ENCODE measurements at regions not wholly inside any gene's neighbourhood (a gene's known extent, or its start where the extent isn't known, plus 50 kb on each side); places are given as distances from the start of the nearest gene placed in this dataset.

DNA sequence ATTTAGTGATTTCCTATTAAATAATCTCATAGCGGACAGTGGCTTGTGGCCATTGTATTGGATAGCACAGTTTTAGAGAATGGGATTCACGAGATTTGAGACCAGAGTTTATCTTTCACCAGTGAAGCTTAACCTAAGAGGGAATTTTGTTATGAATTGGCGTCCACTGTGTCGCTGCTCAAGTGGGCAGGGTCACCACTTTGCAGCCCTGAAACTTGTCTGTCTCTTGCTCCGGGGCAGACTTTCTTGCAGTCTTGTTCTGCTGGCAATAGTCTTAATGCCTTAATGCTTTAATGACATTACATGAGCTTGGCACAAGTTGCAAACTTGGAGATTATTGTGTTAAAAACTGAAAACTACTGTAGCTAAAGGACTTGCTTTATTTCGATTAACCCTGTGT is 72.8 kb upstream of the PPM1H start:
- Histone ChIP-seq H3K14ac (ENCODE audit: low read length) (no peak overlapping the region), H3K4ac (ENCODE audit: low read length) (no peak overlapping the region), H3K4me2 (ENCODE audit: insufficient read depth, low read length, poor library complexity, severe bottlenecking) (no peak overlapping the region), H2BK12ac (ENCODE audit: low read length) (no peak overlapping the region), H2AFZ (ENCODE audit: low read length) (no peak overlapping the region), H3K9me3 (replicated peaks in 1 of 2; ENCODE audit: control insufficient read depth in 2 of 2, insufficient read depth in 1 of 2, low read depth in 1 of 2, low read length in 2 of 2) (no peaks in the 10 kb centered on the region), H3K23ac (ENCODE audit: low read depth, low read length, poor library complexity) (no peak overlapping the region), H3K4me1 (ENCODE audit: control insufficient read depth in 2 of 2, insufficient read depth in 1 of 2, low read depth in 1 of 2, low read length in 2 of 2) (no peaks in the 10 kb centered on the region), H2BK15ac (ENCODE audit: low read length) (no peak overlapping the region), H2BK5ac (ENCODE audit: low read length) (no peak overlapping the region), H4K8ac (ENCODE audit: low read depth, low read length) (no peak overlapping the region), H4K91ac (ENCODE audit: low read depth, low read length, poor library complexity) (no peak overlapping the region), H3K4me3 (ENCODE audit: low read length in 2 of 2) (no peak overlapping the region), H3K36me3 (replicated peaks in 1 of 2; ENCODE audit: control insufficient read depth in 2 of 2, insufficient read depth in 2 of 2, low read length in 2 of 2) (no peaks in the 10 kb centered on the region), H3K27ac (replicated peaks; ENCODE audit: low read length) (no peak overlapping the region), H2BK120ac (ENCODE audit: low read depth, low read length) (no peak overlapping the region), H2AK5ac (ENCODE audit: low read depth, low read length) (no peak overlapping the region), H3K18ac (ENCODE audit: low read length) (no peak overlapping the region), H3K9ac (ENCODE audit: low read depth, low read length, poor library complexity) (no peak overlapping the region), H3K79me1 (ENCODE audit: low read depth, low read length) (peaks cover 3% of the 10 kb centered on the region), H3K27me3 (ENCODE audit: control insufficient read depth in 3 of 3, insufficient read depth in 3 of 3, low read depth in 1 of 3, low read length in 3 of 3) (no peaks in the 10 kb centered on the region)
- DNase-seq (ENCODE audit: low spot score) = no peak
- whole genome bisulfite sequencing, 2 donors (ENCODE audit: extremely low coverage in 2 of 2, insufficient read length in 2 of 2, insufficient replicate concordance in 1 of 2) = no CpG with 5 or more reads among the region's 6 CpGs

DNA sequence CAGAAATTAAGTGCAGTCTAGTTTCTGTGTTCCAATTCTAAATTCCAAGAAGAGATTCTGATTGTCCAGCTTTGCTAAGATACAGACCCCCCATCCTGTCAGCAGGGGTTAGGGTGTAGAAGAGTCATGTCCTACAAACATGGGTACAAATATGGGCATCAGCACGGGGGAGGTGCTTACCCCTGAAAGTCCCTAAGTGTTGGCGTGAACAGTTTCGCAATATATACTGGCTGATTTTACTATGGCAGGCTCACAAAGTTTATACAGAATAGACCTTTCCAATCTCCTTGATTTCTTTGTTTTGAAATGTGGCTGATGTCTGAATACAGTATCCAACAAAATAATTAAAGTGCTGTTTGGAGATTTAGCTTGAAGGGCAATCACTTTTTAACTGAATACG is 71.6 kb upstream of the PPM1H start:
- DNase-seq (ENCODE audit: low spot score) = no peak
- WGBS, 2 donors (ENCODE audit: extremely low coverage in 2 of 2, insufficient read length in 2 of 2, insufficient replicate concordance in 1 of 2) = no CpG with 5 or more reads among the region's 4 CpGs
- Histone ChIP-seq H2AK5ac (ENCODE audit: low read depth, low read length) (no peak overlapping the region), H2BK15ac (ENCODE audit: low read length) (no peak overlapping the region), H3K79me1 (ENCODE audit: low read depth, low read length) (peaks cover 3% of the 10 kb centered on the region), H3K4ac (ENCODE audit: low read length) (no peak overlapping the region), H3K14ac (ENCODE audit: low read length) (no peak overlapping the region), H3K4me1 (ENCODE audit: control insufficient read depth in 2 of 2, insufficient read depth in 1 of 2, low read depth in 1 of 2, low read length in 2 of 2) (no peaks in the 10 kb centered on the region), H3K9ac (ENCODE audit: low read depth, low read length, poor library complexity) (no peak overlapping the region), H4K8ac (ENCODE audit: low read depth, low read length) (no peak overlapping the region), H3K4me3 (ENCODE audit: low read length in 2 of 2) (no peak overlapping the region), H2AFZ (ENCODE audit: low read length) (no peak overlapping the region), H2BK12ac (ENCODE audit: low read length) (no peak overlapping the region), H3K27ac (replicated peaks; ENCODE audit: low read length) (no peak overlapping the region), H2BK120ac (ENCODE audit: low read depth, low read length) (no peak overlapping the region), H2BK5ac (ENCODE audit: low read length) (no peak overlapping the region), H3K4me2 (ENCODE audit: insufficient read depth, low read length, poor library complexity, severe bottlenecking) (no peak overlapping the region), H3K23ac (ENCODE audit: low read depth, low read length, poor library complexity) (no peak overlapping the region), H3K9me3 (replicated peaks in 1 of 2; ENCODE audit: control insufficient read depth in 2 of 2, insufficient read depth in 1 of 2, low read depth in 1 of 2, low read length in 2 of 2) (no peaks in the 10 kb centered on the region), H4K91ac (ENCODE audit: low read depth, low read length, poor library complexity) (no peak overlapping the region), H3K27me3 (ENCODE audit: control insufficient read depth in 3 of 3, insufficient read depth in 3 of 3, low read depth in 1 of 3, low read length in 3 of 3) (no peaks in the 10 kb centered on the region), H3K36me3 (replicated peaks in 1 of 2; ENCODE audit: control insufficient read depth in 2 of 2, insufficient read depth in 2 of 2, low read length in 2 of 2) (no peaks in the 10 kb centered on the region), H3K18ac (ENCODE audit: low read length) (no peak overlapping the region)

DNA sequence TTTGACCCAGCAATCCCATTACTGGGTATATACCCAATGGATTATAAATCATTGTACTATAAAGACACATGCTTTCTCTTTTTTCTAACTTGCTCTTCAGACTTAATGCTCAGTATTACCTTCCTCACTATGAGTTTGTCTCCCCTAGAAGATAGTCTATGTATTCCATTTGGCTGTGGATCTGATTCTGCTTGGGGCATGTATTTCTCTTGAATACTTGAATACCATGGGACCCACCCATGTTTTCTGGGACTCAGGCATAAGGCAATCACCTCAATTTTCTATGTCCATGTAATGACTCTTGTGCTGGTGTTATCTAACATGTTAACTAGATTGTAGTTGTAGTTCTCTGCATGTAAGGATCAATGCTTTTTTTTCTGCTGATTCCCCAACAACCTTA is 70.4 kb upstream of the PPM1H start:
- Histone ChIP-seq H3K18ac (ENCODE audit: low read length) (no peak overlapping the region), H4K91ac (ENCODE audit: low read depth, low read length, poor library complexity) (no peak overlapping the region), H2BK5ac (ENCODE audit: low read length) (no peak overlapping the region), H3K4me2 (ENCODE audit: insufficient read depth, low read length, poor library complexity, severe bottlenecking) (no peak overlapping the region), H3K23ac (ENCODE audit: low read depth, low read length, poor library complexity) (no peak overlapping the region), H3K27me3 (ENCODE audit: control insufficient read depth in 3 of 3, insufficient read depth in 3 of 3, low read depth in 1 of 3, low read length in 3 of 3) (no peaks in the 10 kb centered on the region), H3K4me1 (ENCODE audit: control insufficient read depth in 2 of 2, insufficient read depth in 1 of 2, low read depth in 1 of 2, low read length in 2 of 2) (peaks cover 0 to 6% of the 10 kb centered on the region in 2 donors), H3K4ac (ENCODE audit: low read length) (no peak overlapping the region), H2AK5ac (ENCODE audit: low read depth, low read length) (no peak overlapping the region), H3K79me1 (ENCODE audit: low read depth, low read length) (peaks cover 3% of the 10 kb centered on the region), H2BK120ac (ENCODE audit: low read depth, low read length) (no peak overlapping the region), H3K9ac (ENCODE audit: low read depth, low read length, poor library complexity) (no peak overlapping the region), H4K8ac (ENCODE audit: low read depth, low read length) (no peak overlapping the region), H3K36me3 (replicated peaks in 1 of 2; ENCODE audit: control insufficient read depth in 2 of 2, insufficient read depth in 2 of 2, low read length in 2 of 2) (no peaks in the 10 kb centered on the region), H3K9me3 (replicated peaks in 1 of 2; ENCODE audit: control insufficient read depth in 2 of 2, insufficient read depth in 1 of 2, low read depth in 1 of 2, low read length in 2 of 2) (peaks cover 0 to 1% of the 10 kb centered on the region in 2 donors), H3K14ac (ENCODE audit: low read length) (no peak overlapping the region), H2AFZ (ENCODE audit: low read length) (no peak overlapping the region), H3K27ac (replicated peaks; ENCODE audit: low read length) (no peak overlapping the region), H2BK15ac (ENCODE audit: low read length) (no peak overlapping the region), H2BK12ac (ENCODE audit: low read length) (no peak overlapping the region), H3K4me3 (ENCODE audit: low read length in 2 of 2) (no peak overlapping the region)
- DNase-seq (ENCODE audit: low spot score) = no peak

DNA sequence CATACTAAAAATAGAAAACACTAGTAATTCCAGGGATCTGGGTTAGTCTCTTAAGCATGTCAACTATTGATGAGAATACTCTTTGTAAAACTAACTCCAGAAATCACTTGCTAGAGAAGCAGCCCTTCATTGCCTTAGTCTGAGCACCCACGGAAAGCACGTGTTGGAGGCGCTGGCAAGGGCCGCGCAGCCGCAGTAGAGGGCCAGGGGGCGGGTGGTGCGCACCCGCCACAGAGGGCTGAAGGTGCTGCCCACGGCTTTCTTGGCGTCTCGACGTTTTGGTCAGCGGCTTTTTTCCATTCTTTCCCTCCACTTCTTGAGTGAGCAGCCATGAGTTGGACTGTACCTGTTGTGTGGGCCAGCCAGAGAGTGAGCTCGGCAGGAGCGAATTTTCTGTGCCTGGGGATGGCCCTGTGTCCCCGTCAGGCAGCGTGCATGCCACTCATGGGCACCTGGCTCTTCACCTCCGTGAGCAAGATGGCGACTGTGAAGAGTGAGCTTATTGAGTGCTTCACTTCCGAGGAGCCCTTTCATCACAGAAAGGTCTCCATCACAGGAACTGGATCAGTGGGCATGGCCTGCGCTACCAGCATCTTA is 68.4 kb upstream of the PPM1H start:
- no peak overlapping the region for H3K27ac ChIP-seq (replicated peaks; ENCODE audit: low read length)
- H4K8ac ChIP-seq (ENCODE audit: low read depth, low read length) = peak overlapping the region; percentile 82
- H3K4me2 ChIP-seq (ENCODE audit: insufficient read depth, low read length, poor library complexity, severe bottlenecking) = no peak overlapping the region
- peak overlapping the region; percentile 55 for H3K23ac ChIP-seq (ENCODE audit: low read depth, low read length, poor library complexity)
- no CpG with 5 or more reads among the region's 22 CpGs for WGBS, 2 donors (ENCODE audit: extremely low coverage in 2 of 2, insufficient read length in 2 of 2, insufficient replicate concordance in 1 of 2)
- peaks cover 0 to 1% of the 10 kb centered on the region in 2 donors for H3K9me3 ChIP-seq (replicated peaks in 1 of 2; ENCODE audit: control insufficient read depth in 2 of 2, insufficient read depth in 1 of 2, low read depth in 1 of 2, low read length in 2 of 2)
- no peak overlapping the region for H2AK5ac ChIP-seq (ENCODE audit: low read depth, low read length)
- H2BK15ac ChIP-seq (ENCODE audit: low read length) = peak overlapping the region; percentile 81
- H3K9ac ChIP-seq (ENCODE audit: low read depth, low read length, poor library complexity) = no peak overlapping the region
- H4K91ac ChIP-seq (ENCODE audit: low read depth, low read length, poor library complexity) = no peak overlapping the region
- peak overlapping the region; percentile 73 for H2BK12ac ChIP-seq (ENCODE audit: low read length)
- no peak for DNase-seq (ENCODE audit: low spot score)
- H3K14ac ChIP-seq (ENCODE audit: low read length) = no peak overlapping the region
- no peaks in the 10 kb centered on the region for H3K36me3 ChIP-seq (replicated peaks in 1 of 2; ENCODE audit: control insufficient read depth in 2 of 2, insufficient read depth in 2 of 2, low read length in 2 of 2)
- H2AFZ ChIP-seq (ENCODE audit: low read length) = no peak overlapping the region
- H3K27me3 ChIP-seq (ENCODE audit: control insufficient read depth in 3 of 3, insufficient read depth in 3 of 3, low read depth in 1 of 3, low read length in 3 of 3) = no peaks in the 10 kb centered on the region
- H2BK120ac ChIP-seq (ENCODE audit: low read depth, low read length) = no peak overlapping the region
- H3K4me3 ChIP-seq (ENCODE audit: low read length in 2 of 2) = peak overlapping the region in 1 of 2 donors; percentile 35
- H3K18ac ChIP-seq (ENCODE audit: low read length) = peak overlapping the region; percentile 80
- peaks cover 0 to 16% of the 10 kb centered on the region in 2 donors for H3K4me1 ChIP-seq (ENCODE audit: control insufficient read depth in 2 of 2, insufficient read depth in 1 of 2, low read depth in 1 of 2, low read length in 2 of 2)
- peaks cover 3% of the 10 kb centered on the region for H3K79me1 ChIP-seq (ENCODE audit: low read depth, low read length)
- H3K4ac ChIP-seq (ENCODE audit: low read length) = no peak overlapping the region
- no peak overlapping the region for H2BK5ac ChIP-seq (ENCODE audit: low read length)
